Keratinocyte (primary cell): ENCODE measurements at regions not wholly inside any gene's neighbourhood (a gene's known extent, or its start where the extent isn't known, plus 50 kb on each side); places are given as distances from the start of the nearest gene placed in this dataset.
A peak's percentile ranks its signal among the peaks of the same experiment; 100 is the strongest.

Source experiments
- DNase-seq: peaks from one replicate; pipeline ENCODE4 v3.0.0-alpha.2; 2011; ENCODE audit warnings: low read depth, missing footprints, low spot score
- FAIRE-seq: peaks from 2 replicates; lab custom pipeline; 2011; peaks lifted over from hg19 to GRCh38; lab: Jason Lieb, UNC
- H2AFZ ChIP-seq: 2 replicates; pipeline ENCODE4 v1.6.0; 2012; ENCODE audit warnings: low read length, control low read depth, inconsistent platforms; ENCODE audit not compliant: control insufficient read depth
- H3K27ac ChIP-seq: 2 replicates; pipeline ENCODE4 v1.5.1; 2011; ENCODE audit warnings: low read length; ENCODE audit not compliant: control insufficient read depth, insufficient read depth
- H3K27me3 ChIP-seq: 3 replicates; pipeline ENCODE4 v1.6.0; 2011; ENCODE audit warnings: low read length; ENCODE audit not compliant: control insufficient read depth, insufficient read depth; ENCODE audit errors: extremely low read depth
- H3K36me3 ChIP-seq, 2 experiments: 2 replicates in 1 of 2; 3 replicates in 1 of 2; pipeline ENCODE4 v1.5.1; 2011; ENCODE audit warnings: low read length in 2 of 2, mild to moderate bottlenecking in 1 of 2; ENCODE audit not compliant: control insufficient read depth in 2 of 2, insufficient read depth in 2 of 2; ENCODE audit errors: extremely low read depth in 1 of 2
- H3K4me1 ChIP-seq: 3 replicates; pipeline ENCODE4 v1.5.1; 2011; ENCODE audit warnings: low read length; ENCODE audit not compliant: control insufficient read depth, insufficient read depth; ENCODE audit errors: extremely low read depth
- H3K4me2 ChIP-seq: 3 replicates; pipeline ENCODE4 v1.6.0; 2011; ENCODE audit warnings: low read depth, low read length; ENCODE audit not compliant: control insufficient read depth, insufficient read depth; ENCODE audit errors: extremely low read depth
- H3K4me3 ChIP-seq, 3 experiments: fragments of 200-600 bp in 1 of 3; sonication (generic) in 1 of 3; 2 replicates in 2 of 3; 3 replicates in 1 of 3; pipeline ENCODE4 v1.5.1; 2011 to 2016; ENCODE audit warnings: low read length in 3 of 3, mild to moderate bottlenecking in 3 of 3, control low read depth in 2 of 3, inconsistent platforms in 1 of 3, low read depth in 1 of 3, mixed read lengths in 1 of 3, mixed run types in 1 of 3, moderate library complexity in 1 of 3; ENCODE audit not compliant: control insufficient read depth in 2 of 3, insufficient read depth in 2 of 3; ENCODE audit errors: extremely low read depth in 1 of 3
- H3K79me2 ChIP-seq: 2 replicates; pipeline ENCODE4 v1.6.0; 2012; ENCODE audit warnings: low read length; ENCODE audit not compliant: control insufficient read depth, insufficient read depth
- H3K9ac ChIP-seq: 3 replicates; pipeline ENCODE4 v1.6.0; 2011; ENCODE audit warnings: low read length; ENCODE audit not compliant: control insufficient read depth, insufficient read depth; ENCODE audit errors: extremely low read depth
- H3K9me1 ChIP-seq: 3 replicates; pipeline ENCODE4 v1.6.0; 2011; ENCODE audit warnings: low read length; ENCODE audit not compliant: control insufficient read depth, insufficient read depth; ENCODE audit errors: extremely low read depth
- H3K9me3 ChIP-seq: 2 replicates; pipeline ENCODE4 v1.5.1; 2012; ENCODE audit warnings: low read depth, low read length; ENCODE audit not compliant: control insufficient read depth
- H4K20me1 ChIP-seq: 3 replicates; pipeline ENCODE4 v1.6.0; 2011; ENCODE audit warnings: low read length; ENCODE audit not compliant: control insufficient read depth, insufficient read depth; ENCODE audit errors: extremely low read depth
- EZH2 ChIP-seq: IDR thresholded peaks from one replicate; pipeline ENCODE4 v1.6.1; 2012; ENCODE audit warnings: inconsistent platforms, mild to moderate bottlenecking, low read length, moderate library complexity
- dilution Hi-C: fragments of 300-500 bp; cut with MboI; formaldehyde crosslinking; loops from one replicate; pipeline ENCODE4 v1.7.0; 2020; ENCODE audit warnings: low sequenced_read_pairs; ENCODE audit not compliant: extremely low pct_ligation_motif_present
- TF ChIP-seq, protein P1 (sequence below), 3 experiments: IDR thresholded peaks in 1 of 3; conservative IDR thresholded peaks in 1 of 3; optimal IDR thresholded peaks in 1 of 3; 2 replicates in 2 of 3; 3 replicates in 1 of 3; pipeline versions ENCODE3 to v1.5.1; 2011; ENCODE audit warnings: low read length in 3 of 3, mild to moderate bottlenecking in 3 of 3, moderate library complexity in 2 of 3, control low read depth in 1 of 3, inconsistent platforms in 1 of 3; ENCODE audit not compliant: insufficient read depth in 2 of 3; ENCODE audit errors: extremely low read depth in 1 of 3

GRCh38 chr7:17677408-17677807, 262.9 kb downstream of the SNX13 start:
- Histone ChIP-seq H3K4me2 (peak overlapping the region; percentile 6), H3K27me3 (no peaks in the 10 kb centered on the region), H3K9me3 (no peaks in the 10 kb centered on the region), H2AFZ (no peak overlapping the region), H3K4me3 (no peak overlapping the region), H3K27ac (peak overlapping the region; percentile 47), H4K20me1 (no peaks in the 10 kb centered on the region), H3K9me1 (no peaks in the 10 kb centered on the region), H3K36me3 (peaks cover 0 to 1% of the 10 kb centered on the region in 2 experiments), H3K4me1 (peaks cover 66% of the 10 kb centered on the region), H3K79me2 (no peaks in the 10 kb centered on the region), H3K9ac (no peak overlapping the region)
- FAIRE-seq (peak; percentile 80), DNase-seq (no peak)
- no peak for TF ChIP-seq EZH2
- TF ChIP-seq, protein P1, sequence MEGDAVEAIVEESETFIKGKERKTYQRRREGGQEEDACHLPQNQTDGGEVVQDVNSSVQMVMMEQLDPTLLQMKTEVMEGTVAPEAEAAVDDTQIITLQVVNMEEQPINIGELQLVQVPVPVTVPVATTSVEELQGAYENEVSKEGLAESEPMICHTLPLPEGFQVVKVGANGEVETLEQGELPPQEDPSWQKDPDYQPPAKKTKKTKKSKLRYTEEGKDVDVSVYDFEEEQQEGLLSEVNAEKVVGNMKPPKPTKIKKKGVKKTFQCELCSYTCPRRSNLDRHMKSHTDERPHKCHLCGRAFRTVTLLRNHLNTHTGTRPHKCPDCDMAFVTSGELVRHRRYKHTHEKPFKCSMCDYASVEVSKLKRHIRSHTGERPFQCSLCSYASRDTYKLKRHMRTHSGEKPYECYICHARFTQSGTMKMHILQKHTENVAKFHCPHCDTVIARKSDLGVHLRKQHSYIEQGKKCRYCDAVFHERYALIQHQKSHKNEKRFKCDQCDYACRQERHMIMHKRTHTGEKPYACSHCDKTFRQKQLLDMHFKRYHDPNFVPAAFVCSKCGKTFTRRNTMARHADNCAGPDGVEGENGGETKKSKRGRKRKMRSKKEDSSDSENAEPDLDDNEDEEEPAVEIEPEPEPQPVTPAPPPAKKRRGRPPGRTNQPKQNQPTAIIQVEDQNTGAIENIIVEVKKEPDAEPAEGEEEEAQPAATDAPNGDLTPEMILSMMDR (optimal IDR thresholded peaks at IDR 0.05 in 1 of 3, IDR thresholded peaks at IDR 0.05 in 1 of 3, conservative IDR thresholded peaks at IDR 0.05 in 1 of 3; ENCODE audit: extremely low read depth in 1 of 3, insufficient read depth in 2 of 3, low read length in 3 of 3): no peak
- dilution Hi-C loops: no loop called here

DNA sequence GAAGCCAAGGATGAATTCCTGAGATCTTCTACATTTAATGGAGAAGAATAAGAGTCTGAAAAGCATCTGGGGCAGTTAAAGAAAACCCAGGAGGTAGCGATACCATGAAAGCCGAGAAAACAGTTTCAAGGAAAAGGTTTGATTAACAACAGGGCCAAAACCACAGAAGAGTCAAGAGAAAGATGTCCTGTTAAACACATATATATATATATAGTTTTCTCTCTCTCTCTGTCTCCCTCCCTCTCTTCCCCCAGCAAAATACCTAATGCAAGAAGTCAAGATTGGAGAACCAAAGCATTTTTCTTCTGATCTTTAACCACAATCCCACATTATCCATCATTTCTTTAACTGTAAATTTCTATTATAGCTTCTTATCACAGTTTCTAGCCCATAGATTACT, 261.4 kb downstream of the SNX13 start:
- TF ChIP-seq EZH2: no peak
- TF ChIP-seq, protein P1 (optimal IDR thresholded peaks at IDR 0.05 in 1 of 3, IDR thresholded peaks at IDR 0.05 in 1 of 3, conservative IDR thresholded peaks at IDR 0.05 in 1 of 3; ENCODE audit: extremely low read depth in 1 of 3, insufficient read depth in 2 of 3, low read length in 3 of 3): no peak
- Histone ChIP-seq H3K4me2 (no peak overlapping the region), H4K20me1 (no peaks in the 10 kb centered on the region), H3K4me3 (peak overlapping the region in 1 of 3 experiments; percentile 20), H2AFZ (no peak overlapping the region), H3K9me1 (no peaks in the 10 kb centered on the region), H3K79me2 (no peaks in the 10 kb centered on the region), H3K36me3 (peaks cover 0 to 1% of the 10 kb centered on the region in 2 experiments), H3K9ac (peak overlapping the region; percentile 1), H3K9me3 (no peaks in the 10 kb centered on the region), H3K27ac (peak overlapping the region; percentile 96), H3K4me1 (peaks cover 61% of the 10 kb centered on the region), H3K27me3 (no peaks in the 10 kb centered on the region)
- dilution Hi-C loops: no loop called here
- FAIRE-seq (no peak), DNase-seq (no peak)
